Nephron progenitor cell (in vitro differentiated cells): ENCODE measurements at regions not wholly inside any gene's neighbourhood (a gene's known extent, or its start where the extent isn't known, plus 50 kb on each side); places are given as distances from the start of the nearest gene placed in this dataset.

Experiments
- DNase-seq: peaks from one replicate; pipeline ENCODE4 v3.0.0; 2021
- H3K27ac Mint-ChIP-seq: 2 replicates; pipeline ENCODE4 v1.8.0; 2021; ENCODE audit warnings: mild to moderate bottlenecking, moderate library complexity, mixed read lengths
- H3K27me3 Mint-ChIP-seq: 2 replicates; pipeline ENCODE4 v1.8.0; 2021; ENCODE audit warnings: mild to moderate bottlenecking, low read depth, mixed read lengths; ENCODE audit not compliant: poor library complexity
- H3K36me3 Mint-ChIP-seq: 2 replicates; pipeline ENCODE4 v1.8.0; 2021; ENCODE audit warnings: low read depth, mixed read lengths
- H3K4me1 Mint-ChIP-seq: 2 replicates; pipeline ENCODE4 v1.8.0; 2021; ENCODE audit warnings: mixed read lengths
- H3K4me3 Mint-ChIP-seq: 2 replicates; pipeline ENCODE4 v1.8.0; 2021; ENCODE audit warnings: mild to moderate bottlenecking, moderate library complexity, mixed read lengths
- H3K9me3 Mint-ChIP-seq: 2 replicates; pipeline ENCODE4 v1.8.0; 2021; ENCODE audit warnings: mild to moderate bottlenecking, moderate library complexity, mixed read lengths
- CTCF ChIP-seq: fragments of 200-600 bp; sonication (generic); IDR thresholded peaks from 2 replicates; pipeline ENCODE4 v1.5.0; 2021; ENCODE audit warnings: antibody characterized with exemption

GRCh38 chr11:11789735-11790369 lies 51.9 kb upstream of the USP47 start:
- peaks cover 13% of the 10 kb centered on the region for H3K27me3 Mint-ChIP-seq
- no peaks in the 10 kb centered on the region for H3K4me1 Mint-ChIP-seq
- DNase-seq = peak; percentile 20
- H3K27ac Mint-ChIP-seq = no peak overlapping the region
- TF ChIP-seq CTCF = peak; percentile 71
- H3K4me3 Mint-ChIP-seq = no peak overlapping the region
- H3K9me3 Mint-ChIP-seq = peaks cover 13% of the 10 kb centered on the region
- H3K36me3 Mint-ChIP-seq = no peaks in the 10 kb centered on the region

- Mint-ChIP-seq H3K4me1 (no peaks in the 10 kb centered on the region), H3K4me3 (no peak overlapping the region), H3K27ac (no peak overlapping the region), H3K36me3 (no peaks in the 10 kb centered on the region), H3K9me3 (peaks cover 14% of the 10 kb centered on the region), H3K27me3 (peaks cover 9% of the 10 kb centered on the region)
- TF ChIP-seq CTCF = no peak
- no peak for DNase-seq
Observed at GRCh38 chr11:11788063-11788710, 53.6 kb upstream of the USP47 start.

GRCh38 chr11:11787305-11788062 lies 54.3 kb upstream of the USP47 start:
- H3K27me3 Mint-ChIP-seq = peaks cover 3% of the 10 kb centered on the region
- peak; percentile 80 for DNase-seq
- peak; percentile 93 for TF ChIP-seq CTCF
- no peak overlapping the region for H3K27ac Mint-ChIP-seq
- no peak overlapping the region for H3K4me3 Mint-ChIP-seq
- no peaks in the 10 kb centered on the region for H3K36me3 Mint-ChIP-seq
- no peaks in the 10 kb centered on the region for H3K4me1 Mint-ChIP-seq
- peaks cover 14% of the 10 kb centered on the region for H3K9me3 Mint-ChIP-seq

- no peak for DNase-seq
- H3K27me3 Mint-ChIP-seq = peaks cover 5% of the 10 kb centered on the region
Observed at GRCh38 chr11:11786771-11787170, 55.0 kb upstream of the USP47 start.

GRCh38 chr11:11786234-11786633 lies 55.5 kb upstream of the USP47 start:
- no peak overlapping the region for H3K4me3 Mint-ChIP-seq
- peaks cover 14% of the 10 kb centered on the region for H3K9me3 Mint-ChIP-seq
- peaks cover 9% of the 10 kb centered on the region for H3K27me3 Mint-ChIP-seq
- no peaks in the 10 kb centered on the region for H3K36me3 Mint-ChIP-seq
- no peak overlapping the region for H3K27ac Mint-ChIP-seq
- no peak for TF ChIP-seq CTCF
- H3K4me1 Mint-ChIP-seq = no peaks in the 10 kb centered on the region
- no peak for DNase-seq

More at GRCh38 chr11:11786771-11787170, 55.0 kb upstream of the USP47 start:
- H3K4me3 Mint-ChIP-seq = no peak overlapping the region
- TF ChIP-seq CTCF = peak; percentile 46
- no peaks in the 10 kb centered on the region for H3K4me1 Mint-ChIP-seq
- no peak overlapping the region for H3K27ac Mint-ChIP-seq
- peaks cover 14% of the 10 kb centered on the region for H3K9me3 Mint-ChIP-seq
- no peaks in the 10 kb centered on the region for H3K36me3 Mint-ChIP-seq
